ENCODE measurements at regions not wholly inside any gene's neighbourhood (a gene's known extent, or its start where the extent isn't known, plus 50 kb on each side); places are given as distances from the start of the nearest gene placed in this dataset.
"Not testable (repeated sequence)": the region's sequence is repeated elsewhere in the genome, so short reads cannot be mapped to it uniquely, and the experiment has no call there.

DNA sequence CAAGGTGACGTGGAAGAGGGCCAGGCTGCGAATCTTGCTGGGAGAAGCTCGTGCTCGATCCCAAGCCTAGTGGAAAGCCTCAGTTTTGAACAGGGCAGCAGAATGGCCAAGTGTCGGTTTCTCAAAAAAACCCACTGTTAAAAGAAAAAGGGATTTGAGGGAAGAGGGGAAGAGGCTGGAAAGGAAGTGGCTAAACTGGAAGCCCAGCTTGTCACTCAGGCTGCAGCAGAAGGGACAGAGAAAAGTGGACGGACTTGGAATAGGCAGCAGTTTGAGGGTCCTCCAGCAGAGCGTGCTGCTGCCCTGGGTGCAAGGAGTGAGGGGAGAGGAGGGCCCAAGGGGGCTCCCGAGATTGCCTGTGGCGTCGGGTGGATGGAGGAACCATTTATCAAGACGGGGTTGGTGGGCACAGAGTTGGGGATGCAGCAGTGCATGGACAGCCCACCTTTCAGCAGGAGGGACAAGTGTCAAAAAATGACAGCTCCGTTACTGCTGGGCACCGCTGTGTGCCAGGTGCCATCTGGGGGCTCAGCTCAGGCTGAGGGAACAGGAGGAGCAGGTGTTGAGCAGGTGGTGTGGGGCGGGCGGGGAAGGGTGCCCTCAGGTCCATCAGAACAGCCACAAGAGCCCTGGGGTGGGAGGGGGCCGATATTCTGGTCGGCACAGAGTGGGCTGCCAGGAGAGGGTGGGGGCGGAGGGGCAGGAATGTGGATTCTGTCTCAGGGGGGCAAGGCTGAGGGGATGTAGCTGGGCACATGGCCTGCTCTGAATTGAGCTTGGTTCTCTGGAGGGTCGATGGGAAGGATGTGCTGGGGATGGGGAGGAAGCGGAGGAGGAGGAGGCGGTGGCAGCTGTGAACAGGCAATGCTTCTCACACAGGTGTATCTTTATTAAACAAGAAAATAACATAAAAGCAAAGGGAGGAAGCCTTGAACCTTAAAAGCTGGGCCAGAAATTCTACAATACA lies 73.1 kb upstream of the METTL9 start:
- H3K27ac ChIP-seq (ENCODE audit: low read depth, low read length); H2AFZ ChIP-seq (ENCODE audit: low read length); H3K36me3 ChIP-seq (ENCODE audit: insufficient read depth, low read length); H3K4me1 ChIP-seq (ENCODE audit: insufficient read depth, low read length); H3K4me2 ChIP-seq (ENCODE audit: insufficient read depth, low read length); H3K79me2 ChIP-seq (ENCODE audit: insufficient read depth, low read length); H4K20me1 ChIP-seq (ENCODE audit: insufficient read depth, low read length); H3K9me3 ChIP-seq (ENCODE audit: low read depth, low read length); H3K4me3 ChIP-seq (ENCODE audit: insufficient read depth, low read length): not testable (repeated sequence)
- DNase-seq (ENCODE audit: insufficient read length, low spot score, missing footprints): peak; percentile 31
- peaks cover 21% of the 10 kb centered on the region for H3K27me3 ChIP-seq (ENCODE audit: insufficient read depth, low read length)

DNA sequence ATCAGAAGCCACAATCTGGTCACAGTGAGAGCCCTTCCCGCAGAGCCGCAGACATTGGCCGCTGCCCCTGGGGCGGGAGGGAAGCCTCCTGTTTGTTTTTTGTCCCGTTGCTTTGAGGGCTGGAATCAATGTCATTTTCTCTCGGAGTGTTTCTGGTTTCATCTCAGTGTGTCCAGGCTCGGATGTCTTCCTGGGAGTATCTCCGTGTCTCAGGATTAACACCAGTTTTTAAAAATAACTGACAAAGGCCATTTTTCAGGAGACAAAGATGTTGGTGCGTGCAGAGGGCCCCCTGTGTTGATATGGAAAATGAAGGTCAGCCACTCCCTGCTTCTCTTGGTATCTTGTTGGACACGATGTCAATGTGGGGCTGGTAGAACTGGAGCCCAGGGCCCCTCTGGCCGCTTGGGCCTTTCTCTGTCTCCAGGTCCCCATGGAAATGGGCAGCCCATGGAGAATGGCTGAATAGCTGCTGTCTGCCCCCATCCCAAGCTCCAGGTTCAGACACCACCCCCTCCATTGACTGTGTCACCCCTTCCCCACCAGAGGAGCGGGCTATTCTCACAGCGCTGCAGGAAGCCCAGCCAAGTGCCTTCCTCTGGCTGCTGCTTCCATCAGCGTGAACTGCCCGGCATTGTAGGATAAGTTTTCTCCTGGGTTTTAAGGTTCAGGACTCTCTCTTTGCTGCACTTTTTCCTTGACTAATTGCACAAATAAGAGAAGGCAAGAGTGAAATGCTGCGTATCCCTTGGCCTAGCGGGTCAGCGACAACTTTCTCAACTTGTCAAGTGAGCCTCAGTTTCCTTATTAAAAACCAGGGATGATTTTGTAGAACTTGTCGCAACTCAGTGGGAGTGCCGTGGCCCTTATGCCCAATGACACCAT lies 72.2 kb upstream of the METTL9 start:
- Histone ChIP-seq H3K27ac (ENCODE audit: low read depth, low read length) (no peak overlapping the region), H3K79me2 (ENCODE audit: insufficient read depth, low read length) (no peaks in the 10 kb centered on the region), H3K4me1 (ENCODE audit: insufficient read depth, low read length) (peaks cover 3% of the 10 kb centered on the region), H3K9me3 (ENCODE audit: low read depth, low read length) (no peaks in the 10 kb centered on the region), H4K20me1 (ENCODE audit: insufficient read depth, low read length) (no peaks in the 10 kb centered on the region), H3K36me3 (ENCODE audit: insufficient read depth, low read length) (no peaks in the 10 kb centered on the region), H3K4me2 (ENCODE audit: insufficient read depth, low read length) (no peak overlapping the region), H3K27me3 (ENCODE audit: insufficient read depth, low read length) (peaks cover 21% of the 10 kb centered on the region), H3K4me3 (ENCODE audit: insufficient read depth, low read length) (no peak overlapping the region), H2AFZ (ENCODE audit: low read length) (no peak overlapping the region)
- peak; percentile 34 for DNase-seq (ENCODE audit: insufficient read length, low spot score, missing footprints)
- no peak for TF ChIP-seq CTCF (IDR thresholded peaks at IDR 0.05; ENCODE audit: extremely low read depth, low read depth, low read length)

DNA sequence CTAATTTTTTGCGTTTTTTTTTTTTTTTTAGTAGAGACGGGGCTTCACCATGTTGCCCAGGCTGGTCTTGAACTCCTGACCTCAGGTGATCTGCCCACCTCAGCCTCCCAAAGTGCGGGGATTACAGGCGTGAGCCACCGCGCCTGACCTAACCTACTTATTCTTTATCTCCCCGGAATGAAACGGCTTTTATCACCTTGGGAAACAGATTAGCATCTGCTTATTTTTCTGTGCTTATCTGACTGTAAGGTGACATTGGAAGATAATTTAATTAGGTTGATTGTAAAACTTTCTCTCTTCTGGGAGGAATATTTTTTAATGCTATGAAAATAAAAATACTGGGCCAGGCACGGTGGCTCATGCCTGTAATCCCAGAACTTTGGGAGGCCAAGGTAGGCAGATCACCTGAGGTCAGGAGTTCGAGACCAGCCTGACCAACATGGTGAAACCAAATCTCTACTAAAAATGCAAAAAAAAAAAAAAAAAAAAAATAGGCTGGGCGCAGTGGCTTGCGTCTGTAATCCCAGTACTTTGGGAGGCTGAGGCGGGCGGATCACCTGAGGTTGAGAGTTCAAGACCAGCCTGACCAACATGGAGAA lies 70.2 kb upstream of the METTL9 start:
- H3K36me3 ChIP-seq (ENCODE audit: insufficient read depth, low read length); H3K4me2 ChIP-seq (ENCODE audit: insufficient read depth, low read length); H3K27ac ChIP-seq (ENCODE audit: low read depth, low read length); H2AFZ ChIP-seq (ENCODE audit: low read length); H3K79me2 ChIP-seq (ENCODE audit: insufficient read depth, low read length); H3K4me1 ChIP-seq (ENCODE audit: insufficient read depth, low read length); H3K9me3 ChIP-seq (ENCODE audit: low read depth, low read length); H4K20me1 ChIP-seq (ENCODE audit: insufficient read depth, low read length); H3K4me3 ChIP-seq (ENCODE audit: insufficient read depth, low read length): not testable (repeated sequence)
- H3K27me3 ChIP-seq (ENCODE audit: insufficient read depth, low read length): peaks cover 21% of the 10 kb centered on the region
- DNase-seq (ENCODE audit: insufficient read length, low spot score, missing footprints): peak; percentile 22

GRCh38 chr16:21530729-21531383 lies 68.5 kb upstream of the METTL9 start:
- H2AFZ ChIP-seq (ENCODE audit: low read length); H3K4me1 ChIP-seq (ENCODE audit: insufficient read depth, low read length); H4K20me1 ChIP-seq (ENCODE audit: insufficient read depth, low read length); H3K4me2 ChIP-seq (ENCODE audit: insufficient read depth, low read length); DNase-seq (ENCODE audit: insufficient read length, low spot score, missing footprints); H3K9me3 ChIP-seq (ENCODE audit: low read depth, low read length); H3K27ac ChIP-seq (ENCODE audit: low read depth, low read length); H3K36me3 ChIP-seq (ENCODE audit: insufficient read depth, low read length); H3K4me3 ChIP-seq (ENCODE audit: insufficient read depth, low read length); H3K79me2 ChIP-seq (ENCODE audit: insufficient read depth, low read length): not testable (repeated sequence)
- H3K27me3 ChIP-seq (ENCODE audit: insufficient read depth, low read length): peaks cover 16% of the 10 kb centered on the region

DNA sequence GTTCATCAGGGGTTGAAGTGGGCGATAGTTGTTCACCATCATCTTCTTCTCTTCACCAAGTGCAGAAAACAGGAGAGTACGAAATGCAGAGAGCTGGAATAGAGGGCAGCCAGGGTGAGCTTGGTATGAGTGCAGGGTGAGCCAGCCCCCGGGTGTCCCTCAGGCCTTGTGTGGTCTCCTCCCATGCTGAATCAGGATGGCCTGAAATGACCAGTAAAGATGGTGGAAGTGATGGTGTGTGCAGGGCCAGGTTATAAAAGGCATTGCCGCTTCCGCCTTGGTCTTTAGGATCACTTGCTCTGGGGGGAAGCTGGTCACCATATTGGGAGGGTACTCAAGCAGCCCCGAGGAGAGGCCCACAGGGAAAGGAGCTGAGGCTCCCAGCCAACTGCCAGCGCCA lies 66.4 kb upstream of the METTL9 start:
- not testable (repeated sequence) for H2AFZ ChIP-seq (ENCODE audit: low read length); H3K27ac ChIP-seq (ENCODE audit: low read depth, low read length); H3K4me3 ChIP-seq (ENCODE audit: insufficient read depth, low read length); H3K27me3 ChIP-seq (ENCODE audit: insufficient read depth, low read length); H3K4me1 ChIP-seq (ENCODE audit: insufficient read depth, low read length); H3K36me3 ChIP-seq (ENCODE audit: insufficient read depth, low read length); H4K20me1 ChIP-seq (ENCODE audit: insufficient read depth, low read length); H3K79me2 ChIP-seq (ENCODE audit: insufficient read depth, low read length); H3K9me3 ChIP-seq (ENCODE audit: low read depth, low read length); H3K4me2 ChIP-seq (ENCODE audit: insufficient read depth, low read length)
- peak; percentile 18 for DNase-seq (ENCODE audit: insufficient read length, low spot score, missing footprints)

DNA sequence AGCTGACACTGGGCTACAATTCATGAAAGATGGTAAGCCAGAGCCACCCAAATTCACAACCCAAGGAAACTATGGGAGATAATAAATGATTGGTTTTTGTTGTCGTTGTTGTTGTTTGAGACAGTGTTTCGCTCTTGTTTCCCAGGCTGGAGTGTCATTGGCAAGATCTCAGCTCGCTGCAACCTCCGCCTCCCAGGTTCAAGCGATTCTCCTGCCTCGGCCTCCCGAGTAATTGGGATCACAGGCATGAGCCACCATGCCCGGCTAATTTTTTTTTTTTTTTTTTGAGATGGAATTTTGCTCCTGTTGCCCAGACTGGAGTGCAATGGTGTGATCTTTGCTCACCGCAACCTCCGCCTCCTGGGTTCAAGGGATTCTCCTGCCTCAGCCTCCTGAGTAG lies 65.9 kb upstream of the METTL9 start:
- not testable (repeated sequence) for H3K4me2 ChIP-seq (ENCODE audit: insufficient read depth, low read length); H3K4me1 ChIP-seq (ENCODE audit: insufficient read depth, low read length); H4K20me1 ChIP-seq (ENCODE audit: insufficient read depth, low read length); H2AFZ ChIP-seq (ENCODE audit: low read length); H3K36me3 ChIP-seq (ENCODE audit: insufficient read depth, low read length); H3K27me3 ChIP-seq (ENCODE audit: insufficient read depth, low read length); H3K4me3 ChIP-seq (ENCODE audit: insufficient read depth, low read length); H3K27ac ChIP-seq (ENCODE audit: low read depth, low read length); DNase-seq (ENCODE audit: insufficient read length, low spot score, missing footprints); H3K79me2 ChIP-seq (ENCODE audit: insufficient read depth, low read length); H3K9me3 ChIP-seq (ENCODE audit: low read depth, low read length)

DNA sequence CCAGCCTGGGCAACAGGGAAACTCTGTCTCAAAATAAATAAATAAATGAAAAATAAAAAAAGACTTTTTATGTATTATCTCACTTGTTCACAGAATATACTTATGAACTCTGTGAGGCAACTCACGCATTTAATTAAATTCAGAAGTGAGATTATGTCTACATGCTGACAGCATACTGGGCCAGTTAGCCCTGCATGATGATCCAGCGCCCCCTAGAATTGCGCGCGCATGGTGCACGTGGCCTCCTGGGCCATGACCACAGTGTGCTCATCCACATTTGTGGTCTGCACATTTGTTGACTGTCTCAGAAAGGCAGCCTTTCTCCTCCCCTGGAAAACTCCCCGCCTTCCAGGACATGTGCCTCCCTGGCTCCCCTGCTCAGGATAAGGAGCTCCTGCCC lies 64.8 kb upstream of the METTL9 start:
- H3K79me2 ChIP-seq (ENCODE audit: insufficient read depth, low read length); H3K4me2 ChIP-seq (ENCODE audit: insufficient read depth, low read length); H3K36me3 ChIP-seq (ENCODE audit: insufficient read depth, low read length); H4K20me1 ChIP-seq (ENCODE audit: insufficient read depth, low read length); H3K27ac ChIP-seq (ENCODE audit: low read depth, low read length); H3K4me3 ChIP-seq (ENCODE audit: insufficient read depth, low read length); H3K27me3 ChIP-seq (ENCODE audit: insufficient read depth, low read length); H3K4me1 ChIP-seq (ENCODE audit: insufficient read depth, low read length); H2AFZ ChIP-seq (ENCODE audit: low read length); H3K9me3 ChIP-seq (ENCODE audit: low read depth, low read length): not testable (repeated sequence)
- peak; percentile 14 for DNase-seq (ENCODE audit: insufficient read length, low spot score, missing footprints)

Data from osteoblast (primary cell).